ENCODE measurements at regions not wholly inside any gene's neighbourhood (a gene's known extent, or its start where the extent isn't known, plus 50 kb on each side); places are given as distances from the start of the nearest gene placed in this dataset.

DNA sequence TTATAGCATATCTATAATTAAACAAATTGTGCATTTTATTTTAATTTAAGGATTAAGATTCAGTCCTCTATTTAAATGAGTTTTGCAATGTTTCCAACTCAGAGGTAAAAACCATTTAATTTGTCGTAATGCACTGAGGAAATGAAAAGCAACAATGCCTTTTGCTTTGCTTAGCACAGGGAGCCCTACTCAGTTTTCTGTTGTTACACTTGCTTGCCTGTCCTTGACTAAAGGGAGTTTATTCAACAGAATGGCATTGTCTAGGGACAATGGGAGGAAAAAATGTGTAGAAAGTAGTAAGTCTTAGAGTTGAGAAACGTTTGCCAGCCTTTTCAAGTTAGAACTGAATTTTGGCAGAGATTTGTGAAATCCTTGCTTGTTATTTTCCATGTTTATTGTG is 734.2 kb upstream of the ANO3 start:
- Histone ChIP-seq H3K27me3 (ENCODE audit: control insufficient read depth, insufficient read depth, low read length) (no peaks in the 10 kb centered on the region), H3K4me3 (ENCODE audit: low read depth, low read length) (no peak overlapping the region), H3K36me3 (ENCODE audit: control insufficient read depth, insufficient read depth, low read length) (no peaks in the 10 kb centered on the region)
- ChIA-PET CTCF (no interaction called here), POLR2A (no interaction called here)
- TF ChIP-seq, protein P1, sequence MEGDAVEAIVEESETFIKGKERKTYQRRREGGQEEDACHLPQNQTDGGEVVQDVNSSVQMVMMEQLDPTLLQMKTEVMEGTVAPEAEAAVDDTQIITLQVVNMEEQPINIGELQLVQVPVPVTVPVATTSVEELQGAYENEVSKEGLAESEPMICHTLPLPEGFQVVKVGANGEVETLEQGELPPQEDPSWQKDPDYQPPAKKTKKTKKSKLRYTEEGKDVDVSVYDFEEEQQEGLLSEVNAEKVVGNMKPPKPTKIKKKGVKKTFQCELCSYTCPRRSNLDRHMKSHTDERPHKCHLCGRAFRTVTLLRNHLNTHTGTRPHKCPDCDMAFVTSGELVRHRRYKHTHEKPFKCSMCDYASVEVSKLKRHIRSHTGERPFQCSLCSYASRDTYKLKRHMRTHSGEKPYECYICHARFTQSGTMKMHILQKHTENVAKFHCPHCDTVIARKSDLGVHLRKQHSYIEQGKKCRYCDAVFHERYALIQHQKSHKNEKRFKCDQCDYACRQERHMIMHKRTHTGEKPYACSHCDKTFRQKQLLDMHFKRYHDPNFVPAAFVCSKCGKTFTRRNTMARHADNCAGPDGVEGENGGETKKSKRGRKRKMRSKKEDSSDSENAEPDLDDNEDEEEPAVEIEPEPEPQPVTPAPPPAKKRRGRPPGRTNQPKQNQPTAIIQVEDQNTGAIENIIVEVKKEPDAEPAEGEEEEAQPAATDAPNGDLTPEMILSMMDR (IDR thresholded peaks at IDR 0.05; ENCODE audit: insufficient read depth, low read depth, low read length), result no peak
- no peak for DNase-seq (ENCODE audit: low read depth)

DNA sequence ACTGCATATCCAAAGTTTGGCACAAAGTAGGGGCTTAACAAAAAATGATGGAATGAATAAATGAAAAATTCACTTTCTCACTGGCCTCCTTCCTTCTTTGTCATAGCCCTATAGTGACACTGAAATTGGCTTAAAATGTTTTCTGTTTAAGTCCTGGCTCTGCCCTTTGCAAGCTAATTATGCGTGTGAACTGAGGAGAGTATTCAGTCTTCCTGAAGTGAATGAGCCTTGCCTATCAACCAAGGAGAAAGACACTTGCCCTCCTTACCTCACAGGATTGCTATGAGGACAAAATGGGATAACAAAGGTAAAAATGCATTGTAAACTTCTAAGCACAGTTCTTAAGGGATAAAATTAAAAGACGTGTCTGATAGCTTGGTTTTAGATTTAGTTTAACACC is 729.8 kb upstream of the ANO3 start:
- H3K36me3 ChIP-seq (ENCODE audit: control insufficient read depth, insufficient read depth, low read length), result no peaks in the 10 kb centered on the region
- no peaks in the 10 kb centered on the region for H3K27me3 ChIP-seq (ENCODE audit: control insufficient read depth, insufficient read depth, low read length)
- ChIA-PET POLR2A (no interaction called here), CTCF (no interaction called here)
- no peak for DNase-seq (ENCODE audit: low read depth)
- H3K4me3 ChIP-seq (ENCODE audit: low read depth, low read length), result no peak overlapping the region
- TF ChIP-seq, protein P1 (IDR thresholded peaks at IDR 0.05; ENCODE audit: insufficient read depth, low read depth, low read length), result no peak

DNA sequence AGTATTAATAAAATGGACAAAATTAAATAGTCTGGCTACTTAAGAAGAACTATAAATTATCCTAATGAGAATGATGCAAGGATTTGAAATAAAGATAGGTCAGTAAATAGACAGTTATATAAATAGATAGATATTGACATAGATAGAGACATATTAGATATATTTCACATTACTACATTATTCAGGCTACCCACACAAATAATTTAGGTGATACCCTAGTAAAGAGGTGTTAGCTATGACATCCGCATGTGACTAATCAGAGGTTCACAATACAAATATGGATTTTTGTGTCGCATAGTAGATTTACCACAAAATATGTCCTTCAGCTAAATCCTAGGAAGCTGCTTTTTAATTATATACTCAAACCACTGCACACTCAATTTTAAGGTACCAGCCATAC is 729.0 kb upstream of the ANO3 start:
- TF ChIP-seq, protein P1 (IDR thresholded peaks at IDR 0.05; ENCODE audit: insufficient read depth, low read depth, low read length), result no peak
- POLR2A ChIA-PET, result no interaction called here
- no peak for DNase-seq (ENCODE audit: low read depth)
- no peak overlapping the region for H3K4me3 ChIP-seq (ENCODE audit: low read depth, low read length)
- H3K27me3 ChIP-seq (ENCODE audit: control insufficient read depth, insufficient read depth, low read length), result no peaks in the 10 kb centered on the region
- H3K36me3 ChIP-seq (ENCODE audit: control insufficient read depth, insufficient read depth, low read length), result no peaks in the 10 kb centered on the region
- CTCF ChIA-PET, result no interaction called here

DNA sequence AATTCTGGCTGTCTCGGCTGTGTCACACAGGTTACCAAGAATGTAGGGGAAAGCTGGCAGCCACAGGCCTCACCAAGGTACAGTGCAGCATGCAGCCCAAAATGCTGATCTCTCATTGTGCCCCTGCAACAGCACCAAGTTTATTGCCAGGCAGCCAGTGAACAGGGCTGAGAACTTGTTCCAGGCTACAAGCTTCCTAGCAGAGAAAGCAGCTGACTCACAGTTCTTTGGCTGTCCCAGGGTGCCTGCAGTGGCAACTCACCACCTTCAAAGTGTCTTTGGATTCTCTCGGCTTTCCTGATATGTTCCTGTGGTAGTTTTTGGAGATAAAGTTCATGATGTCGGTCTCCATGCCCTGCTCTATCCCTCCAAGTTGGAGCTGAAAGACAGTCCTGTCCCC is 719.1 kb upstream of the ANO3 start:
- no peaks in the 10 kb centered on the region for H3K36me3 ChIP-seq (ENCODE audit: control insufficient read depth, insufficient read depth, low read length)
- TF ChIP-seq, protein P1 (IDR thresholded peaks at IDR 0.05; ENCODE audit: insufficient read depth, low read depth, low read length), result no peak
- no peaks in the 10 kb centered on the region for H3K27me3 ChIP-seq (ENCODE audit: control insufficient read depth, insufficient read depth, low read length)
- no peak for DNase-seq (ENCODE audit: low read depth)
- ChIA-PET CTCF (no interaction called here), POLR2A (no interaction called here)
- no peak overlapping the region for H3K4me3 ChIP-seq (ENCODE audit: low read depth, low read length)

DNA sequence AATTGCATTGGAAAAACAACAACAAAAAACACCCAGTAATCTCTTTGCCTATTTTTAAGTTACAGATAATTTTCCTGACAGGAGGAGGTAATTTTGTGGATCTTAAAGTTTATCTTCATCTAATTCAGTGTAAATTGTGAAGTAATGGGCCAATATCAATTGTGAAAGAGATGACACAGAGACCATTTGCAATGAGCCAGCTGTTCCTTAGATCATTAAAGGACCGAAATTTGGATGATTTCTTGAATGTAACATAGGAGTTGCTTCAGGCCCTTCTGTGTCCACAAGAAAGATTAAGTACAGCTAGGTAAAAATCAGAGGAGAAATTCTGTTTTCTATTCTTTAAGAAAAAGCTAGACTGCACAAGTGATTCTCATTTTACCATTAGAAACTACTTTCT is 718.5 kb upstream of the ANO3 start:
- TF ChIP-seq, protein P1 (IDR thresholded peaks at IDR 0.05; ENCODE audit: insufficient read depth, low read depth, low read length), result no peak
- Histone ChIP-seq H3K27me3 (ENCODE audit: control insufficient read depth, insufficient read depth, low read length) (no peaks in the 10 kb centered on the region), H3K4me3 (ENCODE audit: low read depth, low read length) (no peak overlapping the region), H3K36me3 (ENCODE audit: control insufficient read depth, insufficient read depth, low read length) (no peaks in the 10 kb centered on the region)
- ChIA-PET POLR2A (no interaction called here), CTCF (no interaction called here)
- no peak for DNase-seq (ENCODE audit: low read depth)
